ENCODE measurements at regions not wholly inside any gene's neighbourhood (a gene's known extent, or its start where the extent isn't known, plus 50 kb on each side); places are given as distances from the start of the nearest gene placed in this dataset.

DNA sequence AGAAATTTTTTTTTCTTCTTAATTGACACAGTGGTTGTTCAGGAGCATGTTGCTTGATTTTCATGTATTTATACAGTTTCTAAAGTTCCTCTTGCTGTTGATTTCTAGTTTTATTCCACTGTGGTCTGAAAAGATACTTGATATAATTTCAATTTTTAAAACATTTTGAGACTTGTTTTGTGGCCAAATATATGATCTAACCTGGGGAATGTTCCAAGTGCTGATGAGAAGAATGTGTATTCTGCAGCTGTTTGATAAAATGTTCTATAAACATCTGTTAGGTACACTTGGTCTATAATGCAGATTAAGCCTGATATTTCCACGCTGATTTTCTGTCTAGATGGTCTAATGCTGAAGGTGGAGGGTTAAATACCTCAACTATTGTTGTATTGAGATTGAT, 151.4 kb upstream of the IFNG-AS1 start:
- no peaks in the 10 kb centered on the region for H3K36me3 ChIP-seq (ENCODE audit: low read length)
- H3K9me2 ChIP-seq (replicated peaks; ENCODE audit: insufficient read depth, low read length): no peaks in the 10 kb centered on the region
- H2AFZ ChIP-seq (ENCODE audit: low read depth, low read length, severe bottlenecking): no peak overlapping the region
- no peak overlapping the region for H3K27ac ChIP-seq (ENCODE audit: low read depth, low read length)
- H3F3A ChIP-seq (ENCODE audit: insufficient read depth): no peaks in the 10 kb centered on the region
- H3K4me3 ChIP-seq (ENCODE audit: insufficient read depth, low read length, poor library complexity, severe bottlenecking): no peak overlapping the region
- TF ChIP-seq, protein P1, sequence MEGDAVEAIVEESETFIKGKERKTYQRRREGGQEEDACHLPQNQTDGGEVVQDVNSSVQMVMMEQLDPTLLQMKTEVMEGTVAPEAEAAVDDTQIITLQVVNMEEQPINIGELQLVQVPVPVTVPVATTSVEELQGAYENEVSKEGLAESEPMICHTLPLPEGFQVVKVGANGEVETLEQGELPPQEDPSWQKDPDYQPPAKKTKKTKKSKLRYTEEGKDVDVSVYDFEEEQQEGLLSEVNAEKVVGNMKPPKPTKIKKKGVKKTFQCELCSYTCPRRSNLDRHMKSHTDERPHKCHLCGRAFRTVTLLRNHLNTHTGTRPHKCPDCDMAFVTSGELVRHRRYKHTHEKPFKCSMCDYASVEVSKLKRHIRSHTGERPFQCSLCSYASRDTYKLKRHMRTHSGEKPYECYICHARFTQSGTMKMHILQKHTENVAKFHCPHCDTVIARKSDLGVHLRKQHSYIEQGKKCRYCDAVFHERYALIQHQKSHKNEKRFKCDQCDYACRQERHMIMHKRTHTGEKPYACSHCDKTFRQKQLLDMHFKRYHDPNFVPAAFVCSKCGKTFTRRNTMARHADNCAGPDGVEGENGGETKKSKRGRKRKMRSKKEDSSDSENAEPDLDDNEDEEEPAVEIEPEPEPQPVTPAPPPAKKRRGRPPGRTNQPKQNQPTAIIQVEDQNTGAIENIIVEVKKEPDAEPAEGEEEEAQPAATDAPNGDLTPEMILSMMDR (IDR thresholded peaks at IDR 0.05; ENCODE audit: insufficient read depth, low read length, poor library complexity, severe bottlenecking): no peak
- no peak for TF ChIP-seq EZH2phosphoT487 (conservative IDR thresholded peaks at IDR 0.05; ENCODE audit: low read length)
- H3K4me2 ChIP-seq (ENCODE audit: low read depth, low read length, poor library complexity, severe bottlenecking): no peak overlapping the region
- no peaks in the 10 kb centered on the region for H3K9me3 ChIP-seq (ENCODE audit: insufficient read depth, low read length)
- H3K9ac ChIP-seq (ENCODE audit: low read length): no peak overlapping the region
- no peaks in the 10 kb centered on the region for H4K20me1 ChIP-seq (ENCODE audit: low read depth, low read length)
- H3K27me3 ChIP-seq (ENCODE audit: low read length): no peaks in the 10 kb centered on the region
- no peaks in the 10 kb centered on the region for H3K79me2 ChIP-seq (ENCODE audit: insufficient read depth, low read length)

DNA sequence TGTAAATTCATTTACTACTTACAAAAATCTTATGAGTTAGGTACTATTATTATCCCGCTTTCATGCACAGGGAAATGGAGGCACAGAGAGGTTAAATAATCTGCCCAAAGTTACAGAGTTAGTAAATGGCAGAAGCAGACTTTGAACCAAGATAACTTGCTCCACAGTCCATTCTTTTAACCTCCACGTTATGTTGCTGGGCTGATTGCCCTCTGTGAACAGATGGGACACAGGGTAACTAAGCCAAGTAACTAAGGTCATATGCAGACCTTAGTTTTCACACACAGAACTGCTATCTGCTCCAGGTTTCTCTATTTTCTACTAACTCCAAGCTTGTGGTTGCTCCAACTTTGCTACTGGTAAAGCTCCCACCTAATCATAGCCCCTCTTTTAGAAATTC, 147.1 kb upstream of the IFNG-AS1 start:
- Histone ChIP-seq H3K79me2 (ENCODE audit: insufficient read depth, low read length) (no peaks in the 10 kb centered on the region), H3F3A (ENCODE audit: insufficient read depth) (no peaks in the 10 kb centered on the region), H3K36me3 (ENCODE audit: low read length) (no peaks in the 10 kb centered on the region), H3K9ac (ENCODE audit: low read length) (no peak overlapping the region), H3K9me3 (ENCODE audit: insufficient read depth, low read length) (no peaks in the 10 kb centered on the region), H3K27me3 (ENCODE audit: low read length) (no peaks in the 10 kb centered on the region), H3K4me2 (ENCODE audit: low read depth, low read length, poor library complexity, severe bottlenecking) (no peak overlapping the region), H2AFZ (ENCODE audit: low read depth, low read length, severe bottlenecking) (no peak overlapping the region), H3K9me2 (replicated peaks; ENCODE audit: insufficient read depth, low read length) (no peaks in the 10 kb centered on the region), H4K20me1 (ENCODE audit: low read depth, low read length) (no peaks in the 10 kb centered on the region), H3K27ac (ENCODE audit: low read depth, low read length) (no peak overlapping the region), H3K4me3 (ENCODE audit: insufficient read depth, low read length, poor library complexity, severe bottlenecking) (no peak overlapping the region)
- no peak for TF ChIP-seq EZH2phosphoT487 (conservative IDR thresholded peaks at IDR 0.05; ENCODE audit: low read length)
- TF ChIP-seq, protein P1 (IDR thresholded peaks at IDR 0.05; ENCODE audit: insufficient read depth, low read length, poor library complexity, severe bottlenecking): no peak

DNA sequence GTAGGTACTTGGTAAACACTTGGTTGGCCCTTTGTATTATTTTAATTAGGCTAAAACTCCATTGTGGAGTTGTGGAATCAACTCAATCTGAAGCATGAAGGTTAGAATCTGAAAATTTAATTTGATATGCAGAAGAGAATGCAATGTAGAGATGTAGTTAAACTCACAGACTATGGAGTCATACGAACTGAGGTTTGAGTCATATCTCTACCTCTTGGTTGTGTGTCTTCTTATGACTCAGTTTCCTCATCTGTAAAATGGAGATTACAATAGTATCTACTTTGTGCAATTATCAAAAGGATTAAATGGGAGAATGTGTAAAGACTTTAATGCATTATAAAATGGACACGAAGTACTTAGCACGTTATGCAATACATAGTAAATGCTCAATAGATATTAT, 146.0 kb upstream of the IFNG-AS1 start:
- H2AFZ ChIP-seq (ENCODE audit: low read depth, low read length, severe bottlenecking): no peak overlapping the region
- H4K20me1 ChIP-seq (ENCODE audit: low read depth, low read length): no peaks in the 10 kb centered on the region
- H3K9me2 ChIP-seq (replicated peaks; ENCODE audit: insufficient read depth, low read length): no peaks in the 10 kb centered on the region
- H3K4me3 ChIP-seq (ENCODE audit: insufficient read depth, low read length, poor library complexity, severe bottlenecking): no peak overlapping the region
- no peaks in the 10 kb centered on the region for H3K9me3 ChIP-seq (ENCODE audit: insufficient read depth, low read length)
- no peaks in the 10 kb centered on the region for H3K36me3 ChIP-seq (ENCODE audit: low read length)
- no peak overlapping the region for H3K4me2 ChIP-seq (ENCODE audit: low read depth, low read length, poor library complexity, severe bottlenecking)
- H3K27ac ChIP-seq (ENCODE audit: low read depth, low read length): no peak overlapping the region
- H3K79me2 ChIP-seq (ENCODE audit: insufficient read depth, low read length): no peaks in the 10 kb centered on the region
- H3K9ac ChIP-seq (ENCODE audit: low read length): no peak overlapping the region
- H3F3A ChIP-seq (ENCODE audit: insufficient read depth): no peaks in the 10 kb centered on the region
- no peaks in the 10 kb centered on the region for H3K27me3 ChIP-seq (ENCODE audit: low read length)
- TF ChIP-seq EZH2phosphoT487 (conservative IDR thresholded peaks at IDR 0.05; ENCODE audit: low read length): no peak
- TF ChIP-seq, protein P1 (IDR thresholded peaks at IDR 0.05; ENCODE audit: insufficient read depth, low read length, poor library complexity, severe bottlenecking): no peak

All from SU-DHL-6 (cell line).